Sigmoid colon (tissue), 4 donors: ENCODE measurements at regions not wholly inside any gene's neighbourhood (a gene's known extent, or its start where the extent isn't known, plus 50 kb on each side); places are given as distances from the start of the nearest gene placed in this dataset.

ENCODE experiments used
- POLR2A ChIP-seq, 2 donors: fragments of 450-650 bp; IDR thresholded peaks; one replicate each; pipeline ENCODE4 v1.6.1; 2016; ENCODE audit warnings: antibody characterized with exemption in 2 of 2, mild to moderate bottlenecking in 2 of 2, moderate library complexity in 2 of 2
- POLR2AphosphoS5 ChIP-seq, 4 donors: sonication (generic); formaldehyde crosslinking; IDR thresholded peaks; one replicate each; pipeline ENCODE4 v1.6.1; 2017; ENCODE audit warnings: antibody characterized with exemption in 4 of 4
- TF ChIP-seq, protein P1 (sequence below), 4 experiments: fragments of 450-650 bp in 3 of 4; fragments of 200-600 bp in 1 of 4; IDR thresholded peaks; one replicate each; pipeline ENCODE4 v1.5.1; 2016 to 2019; ENCODE audit warnings: antibody characterized with exemption in 4 of 4, mild to moderate bottlenecking in 3 of 4, moderate library complexity in 2 of 4

- TF ChIP-seq, protein P1, sequence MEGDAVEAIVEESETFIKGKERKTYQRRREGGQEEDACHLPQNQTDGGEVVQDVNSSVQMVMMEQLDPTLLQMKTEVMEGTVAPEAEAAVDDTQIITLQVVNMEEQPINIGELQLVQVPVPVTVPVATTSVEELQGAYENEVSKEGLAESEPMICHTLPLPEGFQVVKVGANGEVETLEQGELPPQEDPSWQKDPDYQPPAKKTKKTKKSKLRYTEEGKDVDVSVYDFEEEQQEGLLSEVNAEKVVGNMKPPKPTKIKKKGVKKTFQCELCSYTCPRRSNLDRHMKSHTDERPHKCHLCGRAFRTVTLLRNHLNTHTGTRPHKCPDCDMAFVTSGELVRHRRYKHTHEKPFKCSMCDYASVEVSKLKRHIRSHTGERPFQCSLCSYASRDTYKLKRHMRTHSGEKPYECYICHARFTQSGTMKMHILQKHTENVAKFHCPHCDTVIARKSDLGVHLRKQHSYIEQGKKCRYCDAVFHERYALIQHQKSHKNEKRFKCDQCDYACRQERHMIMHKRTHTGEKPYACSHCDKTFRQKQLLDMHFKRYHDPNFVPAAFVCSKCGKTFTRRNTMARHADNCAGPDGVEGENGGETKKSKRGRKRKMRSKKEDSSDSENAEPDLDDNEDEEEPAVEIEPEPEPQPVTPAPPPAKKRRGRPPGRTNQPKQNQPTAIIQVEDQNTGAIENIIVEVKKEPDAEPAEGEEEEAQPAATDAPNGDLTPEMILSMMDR (IDR thresholded peaks at IDR 0.05) = no peak
- TF ChIP-seq POLR2A (IDR thresholded peaks at IDR 0.05) = no peak
- no peak for TF ChIP-seq POLR2AphosphoS5 (IDR thresholded peaks at IDR 0.05)
Measured at GRCh38 chr16:52229471-52229870, 317.5 kb downstream of the TOX3 start.
